ENCODE measurements at regions not wholly inside any gene's neighbourhood (a gene's known extent, or its start where the extent isn't known, plus 50 kb on each side); places are given as distances from the start of the nearest gene placed in this dataset.

- no peak for DNase-seq
These were observed 128.4 kb upstream of the SPACA7 start for GRCh38 chr13:112247471-112248405.

GRCh38 chr13:112248406-112248760 is 127.8 kb upstream of the SPACA7 start:
- no peak for DNase-seq

DNA sequence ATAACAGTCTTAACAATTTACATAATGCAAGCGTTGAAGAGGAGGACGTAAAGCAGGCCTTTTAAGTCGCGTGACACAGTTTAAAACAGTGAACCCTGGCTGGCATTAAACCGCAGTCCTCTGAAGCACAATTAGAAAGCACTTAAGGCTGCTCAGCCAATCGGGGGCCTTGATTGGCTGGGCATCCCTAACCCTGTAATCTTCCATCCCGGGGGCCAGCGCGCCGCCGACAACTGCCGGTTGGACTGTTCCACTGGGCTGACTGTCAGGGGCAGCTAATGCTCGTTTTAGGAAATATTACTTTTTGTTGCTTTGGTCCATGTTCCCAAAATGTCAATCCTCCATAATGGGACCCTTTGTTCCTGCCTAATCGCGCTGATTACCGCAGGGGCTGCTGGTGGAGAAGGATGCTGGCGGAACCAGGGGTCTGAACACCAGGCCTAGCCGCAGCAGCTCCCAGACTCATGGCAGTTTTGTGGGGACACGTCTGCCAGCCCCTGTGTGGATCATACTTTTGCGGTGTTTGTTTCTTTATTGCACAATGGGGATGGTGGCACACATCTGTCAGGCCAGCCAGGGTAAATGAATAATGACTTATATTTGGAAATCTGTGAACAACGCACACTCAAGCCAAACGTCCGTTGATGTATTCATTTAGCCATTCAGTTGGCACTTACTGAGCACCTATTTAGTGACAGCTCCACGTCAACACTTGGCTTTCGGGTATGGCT is 127.1 kb upstream of the SPACA7 start:
- DNase-seq = no peak

DNA sequence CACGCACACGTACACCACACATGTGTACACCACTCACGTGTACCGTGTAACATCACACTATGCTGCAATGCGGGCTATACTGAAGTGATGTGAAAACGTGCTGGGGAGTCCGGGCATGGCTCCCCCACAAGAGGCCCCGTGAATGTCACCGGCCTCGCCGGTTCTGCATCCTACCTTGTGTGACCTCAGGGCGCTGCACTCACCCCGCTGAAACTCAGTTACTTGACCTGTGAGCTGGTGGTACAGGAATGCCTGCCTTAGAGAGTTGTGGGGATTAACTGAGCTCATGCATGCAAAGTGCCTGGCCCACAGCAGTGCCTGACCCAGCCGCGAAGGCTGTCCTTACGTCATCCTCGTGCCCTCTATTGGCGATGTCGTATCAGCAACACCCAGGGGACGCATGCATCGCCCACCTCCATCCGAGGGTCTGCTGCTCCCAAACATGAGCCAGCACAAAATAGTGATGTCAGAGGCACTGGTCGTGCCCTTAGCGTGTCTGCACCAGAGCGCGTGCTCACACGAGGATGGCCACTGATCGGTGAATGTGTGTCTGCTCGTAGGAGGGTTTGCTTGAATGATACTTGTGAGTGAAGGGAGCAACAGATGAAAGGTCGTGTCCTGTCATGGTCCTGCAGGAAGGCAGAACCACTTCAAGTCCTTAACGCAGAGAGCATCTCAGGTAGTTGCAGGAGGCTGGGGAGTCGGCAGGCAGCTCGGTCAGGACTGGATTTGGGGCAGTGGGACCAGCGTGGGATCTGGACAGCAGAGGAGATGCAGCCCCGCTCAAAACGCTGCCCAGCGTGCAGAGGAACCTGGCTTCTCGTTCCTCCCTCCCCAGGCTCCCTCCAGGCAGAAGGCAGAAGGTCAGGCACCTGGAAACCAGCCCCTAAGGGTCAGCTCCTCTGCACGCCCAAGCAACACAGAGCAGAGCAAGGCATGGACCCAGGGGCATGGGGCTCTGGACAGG is 126.2 kb upstream of the SPACA7 start:
- no peak for DNase-seq

DNA sequence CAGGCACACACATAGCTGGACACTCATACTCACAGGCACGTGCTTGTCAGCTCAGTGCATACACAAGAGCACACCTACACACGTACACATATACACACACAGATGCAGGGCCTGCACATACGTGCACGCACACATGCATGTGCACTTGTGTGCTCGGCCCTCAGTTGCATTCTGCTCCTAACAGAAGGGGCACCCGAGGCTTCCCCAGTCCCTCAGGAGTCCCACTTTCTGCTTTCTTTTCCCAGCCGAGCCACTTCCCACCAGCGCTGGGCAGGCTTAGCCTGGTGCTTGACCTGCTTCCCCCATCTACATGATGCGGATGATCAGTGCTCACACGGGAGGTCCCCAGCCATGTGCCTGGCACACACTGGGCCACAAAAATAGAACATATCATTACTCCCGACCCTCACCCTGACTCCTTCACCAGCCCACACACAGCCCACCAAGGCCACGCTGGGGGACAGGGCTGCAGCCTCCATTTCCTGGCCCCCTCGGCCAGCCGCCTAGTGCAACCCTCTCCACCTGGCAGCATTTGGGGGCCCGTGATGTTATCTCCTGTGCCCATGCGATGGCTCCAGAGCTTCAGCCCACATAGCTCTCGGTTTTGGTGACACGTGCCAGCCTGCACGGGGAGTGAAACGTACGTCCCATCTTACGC is 125.2 kb upstream of the SPACA7 start:
- no peak for DNase-seq

- no peak for DNase-seq
These were observed 124.1 kb upstream of the SPACA7 start for GRCh38 chr13:112251930-112252585.

DNA sequence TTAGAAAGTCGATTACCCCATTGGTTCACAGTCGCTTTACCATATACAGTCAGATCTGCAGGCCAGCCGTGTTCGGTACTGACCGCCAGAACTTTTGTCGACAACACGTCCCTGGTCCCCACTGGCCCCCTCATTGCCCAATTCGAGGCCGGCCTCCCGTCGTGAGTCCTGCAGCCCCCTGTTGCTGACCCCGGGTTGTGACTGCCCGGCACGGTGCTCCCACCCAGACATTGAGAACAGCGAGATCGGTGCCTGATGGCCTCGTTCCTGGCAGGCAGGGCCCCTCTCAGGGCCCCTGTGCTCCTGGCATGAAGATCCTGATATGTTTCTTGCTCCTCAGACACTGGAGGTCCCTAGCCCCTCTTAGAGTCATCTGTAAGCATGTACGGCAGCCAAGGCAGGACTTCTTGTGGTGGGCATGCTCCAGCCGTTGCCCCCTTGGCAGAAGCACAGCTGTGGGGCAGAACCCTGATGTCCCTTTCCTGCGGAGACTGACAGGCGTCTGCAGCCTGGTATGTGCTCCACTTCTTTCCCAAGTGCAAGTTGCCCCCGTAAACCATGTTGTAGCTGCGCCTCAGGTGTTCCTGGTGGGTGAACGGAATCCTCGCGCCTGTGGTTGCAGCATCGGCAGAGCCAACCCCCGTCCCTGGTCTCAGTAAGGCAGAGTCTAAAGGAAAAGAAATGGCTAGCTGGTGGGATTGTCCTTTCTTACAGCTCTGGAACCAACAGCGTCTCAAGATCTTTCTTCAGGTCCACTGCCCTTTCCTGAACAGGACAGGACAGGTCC is 123.2 kb upstream of the SPACA7 start:
- DNase-seq = no peak

DNA sequence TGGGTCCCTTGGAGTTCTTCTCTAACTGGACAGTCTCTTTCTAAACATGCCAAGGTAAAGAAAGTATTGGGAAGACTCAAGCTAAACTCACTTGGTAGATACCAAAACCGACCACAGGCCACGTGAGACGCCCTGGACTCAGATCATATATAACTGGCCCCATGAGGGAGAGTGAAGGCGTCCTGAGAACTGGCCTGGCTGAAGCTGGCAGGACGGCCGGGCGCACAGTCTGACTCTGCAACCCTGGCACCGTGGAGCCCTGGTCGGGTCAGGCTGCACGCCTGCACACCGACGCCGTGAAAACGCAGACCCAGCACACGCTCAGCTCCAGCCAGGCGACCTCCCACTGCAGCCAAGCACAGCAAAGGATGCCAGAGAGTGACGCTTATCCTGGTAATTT is 122.5 kb upstream of the SPACA7 start:
- no peak for DNase-seq

GRCh38 chr13:112254061-112254818 is 121.9 kb upstream of the SPACA7 start:
- DNase-seq = no peak

GRCh38 chr13:112254900-112255299 is 121.3 kb upstream of the SPACA7 start:
- no peak for DNase-seq

DNA sequence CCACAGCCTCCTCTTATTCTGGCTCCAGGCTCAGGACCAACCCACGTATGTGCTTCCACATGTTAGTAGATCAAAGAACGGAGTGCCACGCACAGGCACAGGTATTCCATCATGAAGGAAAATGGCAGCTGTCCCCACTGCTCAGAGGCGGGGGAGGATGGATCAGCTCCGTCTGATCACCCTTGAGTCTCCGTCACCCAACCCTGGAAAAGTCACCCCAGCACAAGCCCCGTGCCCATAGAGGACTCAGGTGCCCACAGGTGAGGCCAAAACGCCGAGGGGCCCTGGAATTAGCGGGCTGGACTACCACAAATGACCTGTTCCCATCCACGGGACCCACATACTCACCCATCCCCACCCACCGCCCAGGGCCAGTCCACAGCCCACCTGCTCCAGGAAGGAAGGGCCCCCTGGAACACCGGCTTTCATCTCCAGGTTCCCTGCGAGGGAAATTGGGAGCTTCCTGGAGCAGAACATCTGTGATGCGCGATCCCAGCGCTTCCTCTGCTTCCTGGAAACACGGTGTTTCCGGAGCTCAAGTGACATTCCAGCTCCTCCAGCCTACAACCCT is 120.5 kb upstream of the SPACA7 start:
- DNase-seq = no peak

DNA sequence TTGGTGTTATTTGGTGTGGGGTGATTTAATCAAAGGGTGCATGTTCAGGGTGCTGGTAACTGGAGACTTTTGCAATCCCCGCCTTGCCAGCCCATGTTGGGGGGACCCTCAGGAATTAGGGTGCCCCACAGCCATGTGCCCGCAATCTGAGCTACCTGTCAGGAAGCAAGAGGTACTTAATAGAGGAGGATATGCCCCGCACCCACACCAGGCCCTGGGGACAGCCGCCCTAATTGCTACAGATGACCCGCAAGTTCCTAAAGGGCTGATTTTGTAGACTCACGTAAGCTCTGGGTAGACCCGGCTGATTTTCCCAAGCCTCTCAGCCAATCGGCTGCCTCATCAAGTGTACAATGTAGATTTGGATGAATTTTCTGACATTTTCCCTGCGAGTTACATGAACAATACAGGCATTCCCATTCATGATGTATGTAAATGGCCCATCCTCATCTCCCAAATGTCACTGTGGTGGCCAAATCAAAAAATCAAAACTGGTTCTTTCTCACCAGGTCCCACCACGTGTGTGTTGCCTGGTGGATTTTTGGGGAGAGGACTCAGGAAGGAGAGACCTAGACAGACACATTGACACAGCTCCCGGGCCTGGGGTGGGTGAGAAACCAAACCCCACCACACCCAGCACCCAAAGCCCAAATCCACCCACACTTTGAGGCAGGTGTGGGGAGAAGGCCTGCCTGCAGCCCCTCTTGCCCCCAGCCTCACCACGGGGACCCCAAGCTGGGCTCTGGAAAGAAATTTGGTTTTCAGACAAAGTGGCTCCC is 119.2 kb upstream of the SPACA7 start:
- DNase-seq = no peak

DNA sequence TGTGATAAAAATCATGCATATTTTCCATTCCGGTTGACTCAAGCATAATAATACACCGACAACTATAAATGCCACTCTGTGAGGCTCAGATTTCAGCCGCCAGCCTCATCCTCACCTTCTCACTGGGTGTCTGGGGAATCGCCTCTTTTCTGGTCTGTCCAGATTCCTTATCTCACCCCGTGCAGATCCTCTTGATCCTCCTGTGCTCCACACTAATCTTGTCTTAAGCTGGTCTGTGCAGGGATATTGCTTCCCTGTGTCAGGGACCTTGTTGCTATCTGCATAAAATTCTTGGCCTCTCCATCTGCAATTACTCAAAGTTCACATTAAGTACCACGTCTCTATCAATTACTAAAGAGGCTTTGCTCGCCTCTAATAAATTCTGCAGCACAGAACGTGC is 116.6 kb upstream of the SPACA7 start:
- no peak for DNase-seq

GRCh38 chr13:112260108-112261055 is 115.8 kb upstream of the SPACA7 start:
- DNase-seq = no peak

DNA sequence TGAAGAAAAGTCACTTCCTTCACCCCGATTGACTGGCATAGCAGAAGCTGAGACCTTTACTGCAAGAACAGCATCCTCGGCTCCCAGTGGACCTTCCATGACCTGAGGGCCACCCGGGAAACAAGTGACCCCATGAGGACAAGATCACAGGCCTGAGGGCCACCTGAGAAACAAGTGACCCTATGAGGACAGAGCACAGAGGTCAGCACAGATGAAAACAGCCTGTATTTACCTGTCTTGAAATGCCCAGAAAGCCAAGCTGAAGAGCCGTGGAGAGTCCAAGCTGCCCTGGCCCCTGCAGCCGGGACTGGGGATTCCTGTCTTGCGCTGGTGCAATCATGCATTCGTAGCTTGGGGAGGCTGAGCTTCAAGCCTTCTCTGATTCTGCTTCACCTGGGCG is 114.2 kb upstream of the SPACA7 start:
- DNase-seq = no peak

- no peak for DNase-seq
These were observed 113.0 kb upstream of the SPACA7 start for GRCh38 chr13:112263152-112263551.

- no peak for DNase-seq
These were observed 108.5 kb upstream of the SPACA7 start for GRCh38 chr13:112267660-112268059.

GRCh38 chr13:112270951-112271350 is 105.2 kb upstream of the SPACA7 start:
- no peak for DNase-seq

Data from inflammatory macrophage treated with lipopolysaccharide for 4 hours (primary cell).